Heart left ventricle (tissue), 16 donors: ENCODE measurements at regions not wholly inside any gene's neighbourhood (a gene's known extent, or its start where the extent isn't known, plus 50 kb on each side); places are given as distances from the start of the nearest gene placed in this dataset.
A peak's percentile ranks its signal among the peaks of the same experiment; 100 is the strongest.

Experiments
- ATAC-seq, 4 donors: fragments of 200-7000 bp; cut with Tn5 transposase; one replicate each; pipeline ENCODE4 v1.9.1; 2020 to 2022; ENCODE audit warnings: moderate library complexity in 4 of 4, mild to moderate bottlenecking in 3 of 4, moderate number of reproducible peaks in 1 of 4
- DNase-seq, 5 donors: peaks; one replicate each; pipeline ENCODE4 v3.0.0-alpha.2; 2020
- H3K27ac ChIP-seq, 12 donors: fragments of 200-600 bp; sonication (generic) in 4 of 12; one replicate each; pipeline versions ENCODE4 v1.5.0 to v1.8.0; 2016 to 2022; ENCODE audit warnings: mild to moderate bottlenecking in 2 of 12
- H3K27me3 ChIP-seq, 9 donors: fragments of 200-600 bp; sonication (generic) in 2 of 9; one replicate each; pipeline versions ENCODE4 v1.5.1 to v1.8.0; 2016 to 2022; ENCODE audit warnings: mild to moderate bottlenecking in 3 of 9
- H3K36me3 ChIP-seq, 9 donors: fragments of 200-600 bp; sonication (generic) in 2 of 9; one replicate each; pipeline versions ENCODE4 v1.5.0 to v1.8.0; 2018 to 2022; ENCODE audit warnings: mild to moderate bottlenecking in 2 of 9
- H3K4me1 ChIP-seq, 12 donors: fragments of 200-600 bp; sonication (generic) in 4 of 12; one replicate each; pipeline versions ENCODE4 v1.5.0 to v1.8.0; 2016 to 2022; ENCODE audit warnings: mild to moderate bottlenecking in 3 of 12
- H3K4me3 ChIP-seq, 12 donors: fragments of 200-600 bp; sonication (generic) in 4 of 12; one replicate each; pipeline versions ENCODE4 v1.5.0 to v1.8.0; 2017 to 2022; ENCODE audit warnings: mild to moderate bottlenecking in 9 of 12, moderate library complexity in 4 of 12
- H3K9me3 ChIP-seq, 12 donors: fragments of 200-600 bp; sonication (generic) in 4 of 12; one replicate each; pipeline versions ENCODE4 v1.5.0 to v1.8.0; 2016 to 2022; ENCODE audit warnings: mild to moderate bottlenecking in 1 of 12
- POLR2A ChIP-seq, 2 donors: fragments of 450-650 bp; IDR thresholded peaks; one replicate each; pipeline ENCODE4 v1.6.1; 2017; ENCODE audit warnings: antibody characterized with exemption in 2 of 2, mild to moderate bottlenecking in 2 of 2, moderate library complexity in 2 of 2
- WGBS, 4 donors: extraction: QIAGEN DNeasy Blood & Tissue Kit in 2 of 4; methylation state at CpG; one replicate each; pipeline versions ENCODE4 v1.1.5 to v1.1.7; 2013 to 2018; 5-methylcytosine and 5-hydroxymethylcytosine counted together
- intact Hi-C, 10 donors: fragments of 100-400 bp; cut with DNase I; formaldehyde crosslinking; loops; one replicate each; pipeline versions ENCODE4 v1.11.1 to v1.14.2; 2022
- TF ChIP-seq, protein P1 (sequence below), 12 donors: fragments of 200-600 bp; sonication (generic) in 4 of 12; IDR thresholded peaks; one replicate each; pipeline versions ENCODE4 v1.5.0 to v1.8.0; 2018 to 2022; ENCODE audit warnings: antibody characterized with exemption in 12 of 12, mild to moderate bottlenecking in 5 of 12
- donor health status: ischemic (EF 13 %, LVEDD 7.1; RV severe dilation, severe dysfunction).
- donor health status: healthy with polysubstance abuse.
- donor health status: DM: no; HTN: yes; CAD: no.
- donor health status: DM: no; HTN: no; CAD: no.
- donor health status: ischemic (EF 25% LVEDD 6.9; RV normal size, moderate dysfunction).
- donor health status: ischemic (EF 25% LVEDD 5.7; RV mildly dilated, moderate dysfunction).
- donor health status: healthy.
- donor health status: DM: yes; HTN: yes; CAD: no.
- donor health status: ischemic (EF 35%, LVEDD 5.7; RV mildly dilated, moderate dysfunction).
- donor health status: nonischemic (EF 11% LVEDD 7.7; RV severe dilation, severe dysfunction).
- donor health status: DM: yes; HTN: yes; CAD: no.
- donor health status: PGD.
- donor health status: ischemic (EF 29% LVEDD 5.4; RV normal size, mild dysfunction).
- donor health status: nonischemic (EF 23%, LVEDD 6.1; RV moderate dilation, normal function).

- TF ChIP-seq, protein P1, sequence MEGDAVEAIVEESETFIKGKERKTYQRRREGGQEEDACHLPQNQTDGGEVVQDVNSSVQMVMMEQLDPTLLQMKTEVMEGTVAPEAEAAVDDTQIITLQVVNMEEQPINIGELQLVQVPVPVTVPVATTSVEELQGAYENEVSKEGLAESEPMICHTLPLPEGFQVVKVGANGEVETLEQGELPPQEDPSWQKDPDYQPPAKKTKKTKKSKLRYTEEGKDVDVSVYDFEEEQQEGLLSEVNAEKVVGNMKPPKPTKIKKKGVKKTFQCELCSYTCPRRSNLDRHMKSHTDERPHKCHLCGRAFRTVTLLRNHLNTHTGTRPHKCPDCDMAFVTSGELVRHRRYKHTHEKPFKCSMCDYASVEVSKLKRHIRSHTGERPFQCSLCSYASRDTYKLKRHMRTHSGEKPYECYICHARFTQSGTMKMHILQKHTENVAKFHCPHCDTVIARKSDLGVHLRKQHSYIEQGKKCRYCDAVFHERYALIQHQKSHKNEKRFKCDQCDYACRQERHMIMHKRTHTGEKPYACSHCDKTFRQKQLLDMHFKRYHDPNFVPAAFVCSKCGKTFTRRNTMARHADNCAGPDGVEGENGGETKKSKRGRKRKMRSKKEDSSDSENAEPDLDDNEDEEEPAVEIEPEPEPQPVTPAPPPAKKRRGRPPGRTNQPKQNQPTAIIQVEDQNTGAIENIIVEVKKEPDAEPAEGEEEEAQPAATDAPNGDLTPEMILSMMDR (IDR thresholded peaks at IDR 0.05) = no peak
- H3K4me3 ChIP-seq = no peak overlapping the region
- intact Hi-C loops = no loop called here
- WGBS, 4 donors = 62 to 63% (median 63%) methylated on average over 3 of the region's 3 CpGs
- DNase-seq = peak in 4 of 5 donors; percentile 19 to 62 (median 30)
- peaks cover 0 to 11% (median 0%) of the 10 kb centered on the region in 12 donors for H3K9me3 ChIP-seq
- H3K27me3 ChIP-seq = no peaks in the 10 kb centered on the region
- ATAC-seq = peak; percentile 92 to 98 (median 97)
- peak overlapping the region in 5 of 12 donors; percentile 15 to 65 (median 42) for H3K27ac ChIP-seq
- peaks cover 0 to 31% (median 13%) of the 10 kb centered on the region in 12 donors for H3K4me1 ChIP-seq
- H3K36me3 ChIP-seq = no peaks in the 10 kb centered on the region
Measured at GRCh38 chr17:69733171-69734012, 318.9 kb downstream of the MAP2K6 start.

GRCh38 chr17:69734656-69735055 is 320.2 kb downstream of the MAP2K6 start:
- no peak overlapping the region for H3K27ac ChIP-seq
- ATAC-seq (no peak), DNase-seq (no peak)
- peaks cover 0 to 13% (median 0%) of the 10 kb centered on the region in 12 donors for H3K9me3 ChIP-seq
- H3K27me3 ChIP-seq = no peaks in the 10 kb centered on the region
- no peak overlapping the region for H3K4me3 ChIP-seq
- no peaks in the 10 kb centered on the region for H3K36me3 ChIP-seq
- WGBS, 4 donors = 84 to 97% (median 94%) methylated on average over 1 of the region's 1 CpG
- H3K4me1 ChIP-seq = peaks cover 0 to 20% (median 7%) of the 10 kb centered on the region in 12 donors
- TF ChIP-seq POLR2A (IDR thresholded peaks at IDR 0.05) = no peak
- TF ChIP-seq, protein P1 (IDR thresholded peaks at IDR 0.05) = no peak
- intact Hi-C loops = no loop called here

DNA sequence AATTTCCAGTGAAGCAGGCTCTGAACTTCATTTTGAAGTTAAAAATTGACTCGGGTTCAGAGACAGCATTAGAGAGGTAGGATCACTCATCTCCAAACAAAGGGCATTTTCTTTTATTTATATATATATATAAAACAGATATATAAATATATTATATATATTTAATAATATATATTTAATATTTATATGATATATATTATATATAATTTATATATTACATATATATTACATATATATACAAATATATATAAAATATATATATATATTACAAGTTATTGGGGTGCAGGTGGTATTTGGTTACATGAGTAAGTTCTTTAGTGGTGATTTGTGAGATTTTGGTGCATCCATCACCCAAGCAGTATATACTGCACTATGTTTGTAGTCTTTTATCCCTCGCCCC is 320.8 kb downstream of the MAP2K6 start:
- no peak for TF ChIP-seq POLR2A (IDR thresholded peaks at IDR 0.05)
- TF ChIP-seq, protein P1 (IDR thresholded peaks at IDR 0.05) = no peak
- DNase-seq = no peak
- no peak overlapping the region for H3K27ac ChIP-seq
- H3K9me3 ChIP-seq = peaks cover 0 to 14% (median 0%) of the 10 kb centered on the region in 12 donors
- H3K4me1 ChIP-seq = peaks cover 0 to 17% (median 7%) of the 10 kb centered on the region in 12 donors
- no peak overlapping the region for H3K4me3 ChIP-seq
- H3K27me3 ChIP-seq = no peaks in the 10 kb centered on the region
- no peak for ATAC-seq
- intact Hi-C loops = no loop called here
- no peaks in the 10 kb centered on the region for H3K36me3 ChIP-seq
- WGBS, 4 donors = 89 to 96% (median 93%) methylated on average over 2 of the region's 2 CpGs

DNA sequence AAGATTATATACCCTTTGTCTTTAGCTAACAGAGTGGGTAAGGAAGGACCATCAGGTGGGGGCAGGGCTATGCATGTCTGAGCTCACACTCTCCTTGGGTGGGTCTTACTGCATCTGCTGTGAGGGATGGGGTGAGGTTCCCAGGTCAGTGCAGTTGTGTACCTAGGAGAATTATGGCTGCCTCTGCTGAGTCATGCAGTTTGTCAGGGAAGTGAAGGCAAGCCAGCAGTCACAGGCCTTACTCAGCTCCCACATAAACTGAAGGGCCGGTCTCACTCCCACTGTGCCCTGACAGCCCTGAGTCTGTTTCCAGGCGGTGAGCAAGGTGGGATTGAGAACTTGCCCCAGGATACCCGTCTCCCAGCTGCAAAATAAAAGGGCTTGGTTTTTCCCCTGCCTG is 328.6 kb downstream of the MAP2K6 start:
- H3K4me3 ChIP-seq = no peak overlapping the region
- whole genome bisulfite sequencing, 4 donors = 92 to 96% (median 95%) methylated on average over 3 of the region's 3 CpGs
- no peak for DNase-seq
- ATAC-seq = no peak
- no peaks in the 10 kb centered on the region for H3K27me3 ChIP-seq
- TF ChIP-seq, protein P1 (IDR thresholded peaks at IDR 0.05) = no peak
- no peak for TF ChIP-seq POLR2A (IDR thresholded peaks at IDR 0.05)
- H3K9me3 ChIP-seq = peaks cover 0 to 6% (median 0%) of the 10 kb centered on the region in 12 donors
- H3K36me3 ChIP-seq = no peaks in the 10 kb centered on the region
- H3K27ac ChIP-seq = no peak overlapping the region
- H3K4me1 ChIP-seq = no peaks in the 10 kb centered on the region
- intact Hi-C loops = no loop called here
